Type B pancreatic cell (in vitro differentiated cells): ENCODE measurements at regions not wholly inside any gene's neighbourhood (a gene's known extent, or its start where the extent isn't known, plus 50 kb on each side); places are given as distances from the start of the nearest gene placed in this dataset.
"Not testable (repeated sequence)": the region's sequence is repeated elsewhere in the genome, so short reads cannot be mapped to it uniquely, and the experiment has no call there.

ENCODE experiments used
- DNase-seq: peaks from one replicate; pipeline ENCODE4 v3.0.0; 2021; ENCODE audit warnings: mixed read lengths; ENCODE audit not compliant: unreplicated experiment; ENCODE audit errors: extremely low spot score
- H3K27ac Mint-ChIP-seq: 2 replicates; pipeline ENCODE4 v1.8.0; 2021; ENCODE audit warnings: mild to moderate bottlenecking, mixed read lengths
- H3K27me3 Mint-ChIP-seq: 2 replicates; pipeline ENCODE4 v1.8.0; 2021; ENCODE audit warnings: mixed read lengths
- H3K36me3 Mint-ChIP-seq: 2 replicates; pipeline ENCODE4 v1.8.0; 2021; ENCODE audit warnings: mixed read lengths
- H3K4me1 Mint-ChIP-seq: one replicate; pipeline ENCODE4 v1.8.0; 2021; ENCODE audit warnings: mixed read lengths; ENCODE audit not compliant: unreplicated experiment
- H3K4me3 Mint-ChIP-seq: 2 replicates; pipeline ENCODE4 v1.8.0; 2021; ENCODE audit warnings: mild to moderate bottlenecking, mixed read lengths
- H3K9me3 Mint-ChIP-seq: 2 replicates; pipeline ENCODE4 v1.8.0; 2021; ENCODE audit warnings: mixed read lengths
- CTCF ChIP-seq: fragments of 200-600 bp; sonication (generic); conservative IDR thresholded peaks from 2 replicates; pipeline ENCODE4 v1.5.0; 2021; ENCODE audit warnings: antibody characterized with exemption, mild to moderate bottlenecking

- no peaks in the 10 kb centered on the region for H3K4me1 Mint-ChIP-seq
- peaks cover 4% of the 10 kb centered on the region for H3K9me3 Mint-ChIP-seq
- H3K27me3 Mint-ChIP-seq: no peaks in the 10 kb centered on the region
- no peaks in the 10 kb centered on the region for H3K36me3 Mint-ChIP-seq
- DNase-seq: no peak
- TF ChIP-seq CTCF: no peak
- H3K4me3 Mint-ChIP-seq: no peak overlapping the region
- H3K27ac Mint-ChIP-seq: no peak overlapping the region
Observed at GRCh38 chr13:83086948-83087347, 795.3 kb downstream of the SLITRK1 start.

GRCh38 chr13:83086088-83086487 lies 796.2 kb downstream of the SLITRK1 start:
- Mint-ChIP-seq H3K27ac (no peak overlapping the region), H3K9me3 (peaks cover 4% of the 10 kb centered on the region), H3K4me3 (no peak overlapping the region), H3K36me3 (no peaks in the 10 kb centered on the region), H3K27me3 (no peaks in the 10 kb centered on the region), H3K4me1 (no peaks in the 10 kb centered on the region)
- DNase-seq: no peak
- no peak for TF ChIP-seq CTCF

GRCh38 chr13:83085186-83085900 lies 796.9 kb downstream of the SLITRK1 start:
- H3K36me3 Mint-ChIP-seq: no peaks in the 10 kb centered on the region

GRCh38 chr13:83077499-83077898 lies 804.8 kb downstream of the SLITRK1 start:
- H3K27ac Mint-ChIP-seq: no peak overlapping the region
- DNase-seq: no peak
- no peaks in the 10 kb centered on the region for H3K4me1 Mint-ChIP-seq
- no peaks in the 10 kb centered on the region for H3K9me3 Mint-ChIP-seq
- H3K27me3 Mint-ChIP-seq: no peaks in the 10 kb centered on the region
- no peak overlapping the region for H3K4me3 Mint-ChIP-seq
- TF ChIP-seq CTCF: no peak
- no peaks in the 10 kb centered on the region for H3K36me3 Mint-ChIP-seq

More at GRCh38 chr13:83085186-83085900, 796.9 kb downstream of the SLITRK1 start:
- Mint-ChIP-seq H3K4me1 (no peaks in the 10 kb centered on the region), H3K27me3 (no peaks in the 10 kb centered on the region), H3K27ac (no peak overlapping the region), H3K4me3 (no peak overlapping the region), H3K9me3 (peaks cover 4% of the 10 kb centered on the region)
- TF ChIP-seq CTCF: no peak
- no peak for DNase-seq

GRCh38 chr13:83073930-83074329 lies 808.3 kb downstream of the SLITRK1 start:
- H3K36me3 Mint-ChIP-seq, H3K4me3 Mint-ChIP-seq, H3K27ac Mint-ChIP-seq, H3K27me3 Mint-ChIP-seq, H3K9me3 Mint-ChIP-seq, DNase-seq, H3K4me1 Mint-ChIP-seq: not testable (repeated sequence)

- DNase-seq: no peak
- Mint-ChIP-seq H3K27me3 (no peaks in the 10 kb centered on the region), H3K27ac (no peak overlapping the region), H3K4me1 (no peaks in the 10 kb centered on the region), H3K36me3 (no peaks in the 10 kb centered on the region), H3K4me3 (no peak overlapping the region), H3K9me3 (no peaks in the 10 kb centered on the region)
- TF ChIP-seq CTCF: no peak
Observed at GRCh38 chr13:83065108-83065507, 817.2 kb downstream of the SLITRK1 start.
